SK-N-SH treated with all-trans-retinoic acid at 6 μM for 48 hours (cell line): ENCODE measurements at regions not wholly inside any gene's neighbourhood (a gene's known extent, or its start where the extent isn't known, plus 50 kb on each side); places are given as distances from the start of the nearest gene placed in this dataset.

Experiments
- ARNTL ChIP-seq: fragments of 450-650 bp; formaldehyde crosslinking; IDR thresholded peaks from 2 replicates; pipeline ENCODE4 v1.5.0; 2020; ENCODE audit warnings: low read depth, mild to moderate bottlenecking, moderate library complexity, borderline replicate concordance
- BACH2 ChIP-seq: fragments of 250-450 bp; sonication (Bioruptor Pico); IDR thresholded peaks from 2 replicates; pipeline ENCODE4 v1.9.0; 2021; ENCODE audit warnings: mild to moderate bottlenecking, borderline replicate concordance
- ISL1 ChIP-seq: fragments of 250-450 bp; sonication (Bioruptor Pico); IDR thresholded peaks from 2 replicates; pipeline ENCODE4 v2.1.2; 2022; ENCODE audit warnings: mild to moderate bottlenecking, moderate library complexity
- PPARA ChIP-seq: fragments of 250-450 bp; sonication (Bioruptor Pico); IDR thresholded peaks from 2 replicates; pipeline ENCODE4 v1.5.0; 2020; ENCODE audit warnings: mild to moderate bottlenecking, borderline replicate concordance
- RARB ChIP-seq: fragments of 250-450 bp; sonication (Bioruptor Pico); IDR thresholded peaks from 2 replicates; pipeline ENCODE4 v1.8.0; 2021; ENCODE audit warnings: mild to moderate bottlenecking, moderate library complexity
- SNAI2 ChIP-seq: fragments of 250-450 bp; sonication (Bioruptor Pico); IDR thresholded peaks from 2 replicates; pipeline ENCODE4 v1.5.0; 2020; ENCODE audit warnings: mild to moderate bottlenecking, moderate library complexity
- ZC3H10 ChIP-seq: fragments of 250-450 bp; sonication (Bioruptor Pico); IDR thresholded peaks from 2 replicates; pipeline ENCODE4 v1.5.1; 2021; ENCODE audit warnings: mild to moderate bottlenecking, moderate library complexity
- ZFP3 ChIP-seq: fragments of 250-450 bp; sonication (Bioruptor Pico); IDR thresholded peaks from 2 replicates; pipeline ENCODE4 v1.5.0; 2020; ENCODE audit warnings: mild to moderate bottlenecking, moderate library complexity
- ZFP30 ChIP-seq: fragments of 450-650 bp; formaldehyde crosslinking; IDR thresholded peaks from 2 replicates; pipeline ENCODE4 v1.5.0; 2022; ENCODE audit warnings: mild to moderate bottlenecking, moderate library complexity
- ZNF70 ChIP-seq: fragments of 450-650 bp; formaldehyde crosslinking; IDR thresholded peaks from 2 replicates; pipeline ENCODE4 v1.5.0; 2020; ENCODE audit warnings: mild to moderate bottlenecking, moderate library complexity
- ZNF8 ChIP-seq: fragments of 450-650 bp; formaldehyde crosslinking; IDR thresholded peaks from 2 replicates; pipeline ENCODE4 v1.5.0; 2020; ENCODE audit warnings: mild to moderate bottlenecking, moderate library complexity
- TF ChIP-seq, protein P1 (sequence below): fragments of 250-450 bp; sonication (Bioruptor Pico); IDR thresholded peaks from 2 replicates; pipeline ENCODE4 v1.8.0; 2020; ENCODE audit warnings: mild to moderate bottlenecking, moderate library complexity, borderline replicate concordance
- TF ChIP-seq, protein P2 (sequence below): fragments of 250-450 bp; sonication (Bioruptor Pico); IDR thresholded peaks from 2 replicates; pipeline ENCODE4 v1.5.1; 2021; ENCODE audit warnings: mild to moderate bottlenecking, moderate library complexity
- TF ChIP-seq, protein P3 (sequence below): fragments of 250-450 bp; sonication (Bioruptor Pico); IDR thresholded peaks from 2 replicates; pipeline ENCODE4 v1.5.1; 2020; ENCODE audit warnings: low read depth, mild to moderate bottlenecking, moderate library complexity

DNA sequence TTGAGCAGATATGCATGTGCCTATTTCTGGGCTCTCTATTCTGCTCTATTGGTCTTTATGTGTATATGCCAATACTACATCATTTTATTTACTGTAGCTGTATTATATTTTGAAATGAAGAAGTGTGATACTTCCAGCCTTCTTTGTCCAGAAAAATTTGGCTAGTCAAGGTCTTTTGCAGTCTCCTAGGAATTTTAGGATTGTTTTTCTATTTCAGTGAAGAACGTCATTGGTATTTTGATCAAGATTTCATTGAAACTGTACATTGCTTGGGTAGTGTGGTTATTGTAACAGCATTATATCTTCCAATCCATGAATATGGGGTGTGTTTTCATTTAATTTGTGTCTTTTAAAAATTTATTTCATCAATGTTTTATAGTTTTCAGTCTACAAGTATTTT is 400.3 kb downstream of the AASDHPPT start:
- no peak for TF ChIP-seq ISL1 (CRISPR knock-in tag)
- TF ChIP-seq ZFP3 (CRISPR knock-in tag) = no peak
- TF ChIP-seq, protein P1, sequence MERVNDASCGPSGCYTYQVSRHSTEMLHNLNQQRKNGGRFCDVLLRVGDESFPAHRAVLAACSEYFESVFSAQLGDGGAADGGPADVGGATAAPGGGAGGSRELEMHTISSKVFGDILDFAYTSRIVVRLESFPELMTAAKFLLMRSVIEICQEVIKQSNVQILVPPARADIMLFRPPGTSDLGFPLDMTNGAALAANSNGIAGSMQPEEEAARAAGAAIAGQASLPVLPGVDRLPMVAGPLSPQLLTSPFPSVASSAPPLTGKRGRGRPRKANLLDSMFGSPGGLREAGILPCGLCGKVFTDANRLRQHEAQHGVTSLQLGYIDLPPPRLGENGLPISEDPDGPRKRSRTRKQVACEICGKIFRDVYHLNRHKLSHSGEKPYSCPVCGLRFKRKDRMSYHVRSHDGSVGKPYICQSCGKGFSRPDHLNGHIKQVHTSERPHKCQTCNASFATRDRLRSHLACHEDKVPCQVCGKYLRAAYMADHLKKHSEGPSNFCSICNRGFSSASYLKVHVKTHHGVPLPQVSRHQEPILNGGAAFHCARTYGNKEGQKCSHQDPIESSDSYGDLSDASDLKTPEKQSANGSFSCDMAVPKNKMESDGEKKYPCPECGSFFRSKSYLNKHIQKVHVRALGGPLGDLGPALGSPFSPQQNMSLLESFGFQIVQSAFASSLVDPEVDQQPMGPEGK = no peak
- no peak for TF ChIP-seq PPARA (CRISPR knock-in tag)
- no peak for TF ChIP-seq ZFP30 (CRISPR knock-in tag)
- no peak for TF ChIP-seq RARB (CRISPR knock-in tag)
- TF ChIP-seq, protein P2, sequence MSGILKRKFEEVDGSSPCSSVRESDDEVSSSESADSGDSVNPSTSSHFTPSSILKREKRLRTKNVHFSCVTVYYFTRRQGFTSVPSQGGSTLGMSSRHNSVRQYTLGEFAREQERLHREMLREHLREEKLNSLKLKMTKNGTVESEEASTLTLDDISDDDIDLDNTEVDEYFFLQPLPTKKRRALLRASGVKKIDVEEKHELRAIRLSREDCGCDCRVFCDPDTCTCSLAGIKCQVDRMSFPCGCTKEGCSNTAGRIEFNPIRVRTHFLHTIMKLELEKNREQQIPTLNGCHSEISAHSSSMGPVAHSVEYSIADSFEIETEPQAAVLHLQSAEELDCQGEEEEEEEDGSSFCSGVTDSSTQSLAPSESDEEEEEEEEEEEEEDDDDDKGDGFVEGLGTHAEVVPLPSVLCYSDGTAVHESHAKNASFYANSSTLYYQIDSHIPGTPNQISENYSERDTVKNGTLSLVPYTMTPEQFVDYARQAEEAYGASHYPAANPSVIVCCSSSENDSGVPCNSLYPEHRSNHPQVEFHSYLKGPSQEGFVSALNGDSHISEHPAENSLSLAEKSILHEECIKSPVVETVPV (CRISPR knock-in tag) = no peak
- TF ChIP-seq, protein P3, sequence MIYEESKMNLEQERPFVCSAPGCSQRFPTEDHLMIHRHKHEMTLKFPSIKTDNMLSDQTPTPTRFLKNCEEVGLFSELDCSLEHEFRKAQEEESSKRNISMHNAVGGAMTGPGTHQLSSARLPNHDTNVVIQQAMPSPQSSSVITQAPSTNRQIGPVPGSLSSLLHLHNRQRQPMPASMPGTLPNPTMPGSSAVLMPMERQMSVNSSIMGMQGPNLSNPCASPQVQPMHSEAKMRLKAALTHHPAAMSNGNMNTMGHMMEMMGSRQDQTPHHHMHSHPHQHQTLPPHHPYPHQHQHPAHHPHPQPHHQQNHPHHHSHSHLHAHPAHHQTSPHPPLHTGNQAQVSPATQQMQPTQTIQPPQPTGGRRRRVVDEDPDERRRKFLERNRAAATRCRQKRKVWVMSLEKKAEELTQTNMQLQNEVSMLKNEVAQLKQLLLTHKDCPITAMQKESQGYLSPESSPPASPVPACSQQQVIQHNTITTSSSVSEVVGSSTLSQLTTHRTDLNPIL = no peak
- no peak for TF ChIP-seq ZC3H10 (CRISPR knock-in tag)
- no peak for TF ChIP-seq ZNF8 (CRISPR knock-in tag)
- no peak for TF ChIP-seq SNAI2 (CRISPR knock-in tag)
- no peak for TF ChIP-seq BACH2 (CRISPR knock-in tag)
- no peak for TF ChIP-seq ARNTL
- TF ChIP-seq ZNF70 (CRISPR knock-in tag) = no peak
